ENCODE measurements at regions not wholly inside any gene's neighbourhood (a gene's known extent, or its start where the extent isn't known, plus 50 kb on each side); places are given as distances from the start of the nearest gene placed in this dataset.

- no peak for DNase-seq (ENCODE audit: low read depth, low spot score)
These were observed 358.5 kb downstream of the WDR72 start for GRCh38 chr15:53400986-53401385.

- DNase-seq (ENCODE audit: low read depth, low spot score), result no peak
These were observed 362.3 kb downstream of the WDR72 start for GRCh38 chr15:53397041-53397616.

- no peak for DNase-seq (ENCODE audit: low read depth, low spot score)
These were observed 363.6 kb downstream of the WDR72 start for GRCh38 chr15:53395871-53396270.

DNA sequence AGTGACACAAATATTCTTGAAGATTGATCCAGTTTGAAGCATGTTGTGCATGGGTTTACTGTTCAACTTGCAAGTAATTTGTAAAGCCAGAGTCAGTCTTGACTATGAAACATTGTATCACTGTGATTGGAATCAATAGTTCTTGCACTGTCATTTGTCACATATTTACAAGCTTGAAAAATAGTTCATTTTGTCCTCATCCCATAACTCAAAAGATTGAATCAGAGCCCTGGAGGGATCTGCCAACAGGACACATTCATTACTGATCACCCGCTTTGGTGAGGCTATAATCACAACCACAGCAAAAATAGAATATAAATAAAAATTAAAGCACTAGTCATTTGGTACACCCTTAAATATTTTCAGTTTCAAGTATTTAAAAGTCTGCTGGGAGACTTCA lies 368.9 kb downstream of the WDR72 start:
- no peak for DNase-seq (ENCODE audit: low read depth, low spot score)

DNA sequence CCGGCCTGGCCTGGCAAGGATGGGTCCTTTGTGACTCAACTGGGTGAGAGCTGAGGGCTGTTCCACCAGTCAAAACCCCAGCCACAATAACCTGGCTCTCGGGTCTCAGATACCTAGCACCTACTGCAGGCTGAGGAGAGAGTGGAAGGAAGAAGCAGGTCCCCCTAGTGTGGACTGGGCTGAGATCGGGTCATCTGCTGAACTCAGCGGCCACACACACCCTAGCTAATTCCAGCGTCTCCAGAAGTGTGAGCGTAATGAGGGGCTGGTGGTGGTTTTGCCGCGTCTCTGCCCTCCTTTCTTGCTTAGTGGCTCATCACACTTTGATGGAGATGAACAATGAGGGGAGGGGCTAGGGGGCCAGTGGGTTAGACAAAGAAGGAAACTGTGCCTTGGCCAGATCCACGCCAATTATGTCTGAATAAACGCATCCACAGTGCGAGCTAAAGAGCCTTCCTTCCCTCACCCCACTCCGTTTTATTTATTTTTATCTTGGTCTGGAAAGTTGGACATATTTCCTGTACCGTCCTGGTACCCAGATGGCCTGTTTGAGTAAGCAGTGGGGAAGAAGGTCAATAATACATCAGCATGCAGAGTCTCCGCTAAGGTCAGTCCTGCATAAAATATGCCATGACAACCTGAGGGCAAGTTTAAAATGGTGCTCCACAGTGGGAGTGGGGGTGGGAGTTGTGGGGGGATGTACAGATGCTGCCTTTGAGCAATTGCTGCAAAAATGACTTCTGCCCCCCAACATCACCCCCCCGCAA lies 370.0 kb downstream of the WDR72 start:
- DNase-seq (ENCODE audit: low read depth, low spot score), result no peak

DNA sequence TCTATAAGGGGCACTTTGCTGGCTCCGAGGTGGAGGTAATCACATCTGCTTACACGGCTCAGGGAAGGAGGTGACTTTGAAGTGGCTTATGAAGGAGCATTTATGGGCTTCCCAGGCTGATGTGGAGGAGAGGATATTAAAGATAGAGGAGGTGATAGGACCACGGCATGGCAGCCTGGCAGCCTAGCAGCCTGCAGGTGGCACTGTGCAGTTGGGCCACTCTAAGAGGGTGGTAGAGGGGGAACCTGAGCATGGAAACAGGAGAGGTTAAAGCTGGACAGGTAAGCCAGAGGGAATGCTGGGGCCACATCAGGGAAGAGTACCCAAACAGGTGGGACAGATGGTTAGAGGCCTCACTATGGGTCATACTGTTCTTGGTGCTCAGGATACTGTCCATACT lies 375.0 kb downstream of the WDR72 start:
- no peak for DNase-seq (ENCODE audit: low read depth, low spot score)

- no peak for DNase-seq (ENCODE audit: low read depth, low spot score)
These were observed 381.2 kb downstream of the WDR72 start for GRCh38 chr15:53378096-53378800.

DNA sequence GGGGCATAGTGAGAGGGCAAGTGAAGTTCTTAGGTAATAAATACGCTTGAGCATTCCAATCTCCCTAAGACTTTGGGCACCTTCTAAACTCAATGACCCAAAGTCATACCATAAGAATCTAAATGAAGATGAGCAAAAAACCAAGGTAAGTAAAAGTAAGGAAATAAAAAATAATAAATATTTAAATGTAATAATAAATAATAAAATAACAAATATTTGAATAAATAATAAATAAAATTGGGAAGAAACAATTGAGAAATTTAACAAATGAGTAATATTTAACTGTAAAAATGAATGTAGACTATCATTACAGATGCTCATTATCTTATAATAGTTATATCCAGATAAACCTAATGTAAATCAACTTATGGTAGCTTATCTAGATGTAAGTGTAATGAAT lies 391.7 kb downstream of the WDR72 start:
- DNase-seq (ENCODE audit: low read depth, low spot score), result no peak

GRCh38 chr15:53360881-53361280 lies 398.6 kb downstream of the WDR72 start:
- no peak for DNase-seq (ENCODE audit: low read depth, low spot score)

DNA sequence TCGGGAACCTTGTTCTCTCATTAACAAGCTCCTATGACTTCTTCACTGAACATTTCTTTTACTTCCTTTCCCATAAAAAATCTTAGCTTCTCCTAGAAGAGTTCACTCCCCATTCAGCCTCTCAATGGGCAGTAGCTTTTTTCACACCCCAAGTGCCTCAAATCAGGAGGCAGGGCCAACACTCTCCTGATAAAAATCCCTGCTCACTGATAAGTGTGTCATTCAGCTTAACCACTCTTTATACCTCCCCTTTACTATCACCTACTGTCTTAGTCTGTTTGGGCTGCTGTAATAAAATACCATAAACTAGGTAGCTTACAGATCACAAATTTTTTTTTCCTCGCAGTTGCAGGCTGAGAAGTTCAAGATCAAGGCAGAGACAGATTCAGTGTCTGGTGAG lies 400.4 kb downstream of the WDR72 start:
- DNase-seq (ENCODE audit: low read depth, low spot score), result no peak

- no peak for DNase-seq (ENCODE audit: low read depth, low spot score)
These were observed 404.6 kb downstream of the WDR72 start for GRCh38 chr15:53354874-53355273.

DNA sequence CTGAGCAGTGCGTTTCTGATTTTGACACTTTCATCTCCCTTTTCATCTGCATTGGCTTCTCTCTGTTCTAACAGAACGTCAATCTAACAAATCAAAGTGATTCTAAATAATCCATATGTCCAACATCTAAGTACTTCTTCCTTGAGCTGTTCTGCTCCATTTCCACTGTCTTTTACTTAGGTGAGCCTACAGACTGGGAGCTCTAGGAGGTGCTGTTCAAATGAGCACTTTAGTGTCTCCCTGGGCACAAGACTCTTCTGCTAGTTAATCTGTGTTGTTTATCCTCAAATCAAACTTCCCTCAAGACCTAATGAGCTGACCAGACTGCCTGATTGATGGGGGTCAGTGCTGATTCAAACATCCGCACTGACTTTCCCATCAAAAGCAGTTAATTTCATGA lies 408.1 kb downstream of the WDR72 start:
- no peak for DNase-seq (ENCODE audit: low read depth, low spot score)

GRCh38 chr15:53346583-53346982 lies 412.9 kb downstream of the WDR72 start:
- no peak for DNase-seq (ENCODE audit: low read depth, low spot score)

DNA sequence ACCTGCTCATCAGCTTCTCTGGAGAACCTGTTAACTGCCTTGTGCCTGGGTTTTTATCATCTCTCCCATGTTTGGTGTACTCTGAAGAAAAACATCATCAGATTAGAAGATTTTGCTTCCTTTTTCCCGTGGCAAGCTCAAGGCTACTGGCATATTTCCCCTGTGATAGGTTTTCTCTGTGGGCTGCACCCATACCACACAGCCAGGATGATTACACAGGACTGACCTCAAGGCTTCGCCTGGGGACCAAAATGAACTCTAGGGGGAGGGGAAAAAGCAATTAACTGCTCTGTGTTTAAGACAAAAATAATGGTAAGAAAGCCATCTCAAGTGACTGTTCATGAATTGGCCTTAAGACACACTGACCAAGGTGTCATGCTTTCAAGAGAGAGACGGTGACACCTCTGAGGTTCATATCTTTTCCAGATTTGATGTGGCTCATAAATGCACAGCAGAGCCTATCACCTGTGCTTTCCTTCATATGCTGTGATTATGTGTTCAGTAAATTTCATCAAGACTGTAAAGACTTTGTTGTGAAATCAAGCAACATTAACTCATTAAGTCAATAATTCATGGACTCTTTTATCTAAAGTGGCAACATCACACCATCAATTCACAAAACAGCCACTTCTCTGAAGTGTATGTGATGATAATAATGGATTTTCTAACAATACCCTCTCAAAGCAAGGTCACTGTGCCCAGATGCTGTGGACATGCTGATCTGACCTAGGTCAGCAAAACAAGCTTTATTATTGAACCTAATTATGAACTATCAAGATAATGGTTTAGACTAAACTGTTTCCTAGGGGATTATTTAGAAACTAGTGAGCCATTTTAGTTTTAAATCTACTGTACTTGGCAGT lies 427.9 kb downstream of the WDR72 start:
- DNase-seq (ENCODE audit: low read depth, low spot score), result no peak

DNA sequence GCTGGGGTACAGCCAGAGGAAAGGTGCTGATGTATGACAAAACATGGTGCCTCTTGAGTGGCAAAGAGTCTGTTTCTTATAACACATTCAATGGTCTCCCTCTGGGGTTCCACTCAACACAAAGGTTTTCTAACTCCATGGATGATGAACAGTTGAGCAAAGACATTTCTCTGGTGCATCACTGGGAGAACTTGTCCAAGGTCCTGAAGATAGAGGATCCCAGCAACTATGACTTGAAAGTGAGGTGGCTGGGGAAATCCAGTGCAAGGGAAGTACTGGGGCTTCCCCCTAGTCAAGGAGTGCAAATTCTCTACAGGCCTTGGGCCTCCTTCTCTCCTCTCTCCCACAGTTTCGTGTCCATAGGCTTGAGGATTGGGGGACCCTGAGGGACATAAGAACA lies 431.1 kb downstream of the WDR72 start:
- no peak for DNase-seq (ENCODE audit: low read depth, low spot score)

GRCh38 chr15:53324061-53324460 lies 435.4 kb downstream of the WDR72 start:
- no peak for DNase-seq (ENCODE audit: low read depth, low spot score)

DNA sequence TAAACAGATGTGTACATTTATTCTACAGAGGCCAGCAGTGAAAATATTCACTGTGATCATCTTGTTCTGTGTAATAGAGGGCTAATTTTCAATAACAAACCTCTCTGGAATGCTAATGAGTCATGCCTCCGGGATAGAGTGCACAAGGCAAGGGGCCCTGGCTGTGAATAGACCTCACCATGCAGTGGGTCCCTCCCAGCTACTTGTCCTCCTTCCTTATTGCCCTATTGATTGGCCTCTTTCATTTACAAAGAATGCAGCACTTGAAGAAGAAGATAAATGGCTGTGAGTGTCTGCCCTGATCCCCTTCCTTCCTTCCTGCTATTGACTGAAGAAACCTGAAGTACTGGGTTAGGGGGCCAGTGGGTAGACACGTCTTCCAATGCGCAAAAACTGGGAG lies 436.3 kb downstream of the WDR72 start:
- DNase-seq (ENCODE audit: low read depth, low spot score), result no peak

- DNase-seq (ENCODE audit: low read depth, low spot score), result no peak
These were observed 438.6 kb downstream of the WDR72 start for GRCh38 chr15:53320816-53321215.

GRCh38 chr15:53312707-53313106 lies 446.8 kb downstream of the WDR72 start:
- DNase-seq (ENCODE audit: low read depth, low spot score), result no peak

DNA sequence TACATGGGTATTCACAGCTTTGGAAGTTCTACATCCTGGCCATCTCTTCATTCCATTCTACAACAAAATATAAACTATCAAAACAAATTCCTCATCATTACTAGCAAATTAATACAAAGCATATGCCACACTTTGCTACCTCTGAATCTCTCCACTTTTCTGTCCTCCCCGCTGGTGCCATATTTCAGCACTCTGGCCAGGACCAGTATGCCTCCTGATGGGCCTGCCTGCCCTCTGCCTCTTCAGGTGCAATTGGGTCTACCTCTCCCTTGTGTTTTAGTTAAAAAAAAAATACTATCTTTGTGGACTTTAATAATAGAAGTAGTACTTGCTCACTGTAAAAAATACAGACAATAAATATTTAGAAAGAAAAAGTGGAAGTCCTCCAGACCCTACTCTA lies 448.8 kb downstream of the WDR72 start:
- no peak for DNase-seq (ENCODE audit: low read depth, low spot score)

DNA sequence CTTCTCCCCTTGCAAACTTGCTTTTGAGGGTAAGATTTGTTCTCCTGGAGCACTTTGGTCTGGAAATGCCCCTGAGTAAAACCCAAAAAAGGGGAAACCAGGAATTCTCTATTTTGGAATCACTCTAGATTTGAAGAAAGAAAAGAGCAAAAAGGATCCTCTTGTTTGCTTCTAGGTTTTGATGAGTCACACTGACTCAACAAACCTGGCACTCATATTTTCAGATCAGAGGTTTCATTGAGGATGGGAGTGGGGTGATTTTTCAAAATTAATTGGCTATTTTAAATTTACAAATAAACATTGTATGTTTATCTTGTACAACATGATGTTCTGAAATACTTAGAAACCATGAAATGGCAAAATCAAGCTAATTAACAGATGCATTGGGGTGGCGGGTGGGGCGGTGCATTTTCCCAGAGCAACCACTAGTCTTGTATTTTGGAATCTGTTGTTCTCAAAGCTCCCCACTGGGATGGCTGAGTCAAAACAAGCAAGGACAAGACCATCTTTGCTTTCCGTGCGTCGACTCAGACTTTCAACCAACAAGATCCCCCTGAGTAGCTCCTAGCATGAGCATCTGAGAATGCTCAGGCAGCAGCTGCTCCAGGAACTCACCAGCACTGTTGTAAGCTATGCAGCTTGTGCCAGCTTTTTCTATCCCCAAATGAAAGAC lies 451.4 kb downstream of the WDR72 start:
- no peak for DNase-seq (ENCODE audit: low read depth, low spot score)

DNA sequence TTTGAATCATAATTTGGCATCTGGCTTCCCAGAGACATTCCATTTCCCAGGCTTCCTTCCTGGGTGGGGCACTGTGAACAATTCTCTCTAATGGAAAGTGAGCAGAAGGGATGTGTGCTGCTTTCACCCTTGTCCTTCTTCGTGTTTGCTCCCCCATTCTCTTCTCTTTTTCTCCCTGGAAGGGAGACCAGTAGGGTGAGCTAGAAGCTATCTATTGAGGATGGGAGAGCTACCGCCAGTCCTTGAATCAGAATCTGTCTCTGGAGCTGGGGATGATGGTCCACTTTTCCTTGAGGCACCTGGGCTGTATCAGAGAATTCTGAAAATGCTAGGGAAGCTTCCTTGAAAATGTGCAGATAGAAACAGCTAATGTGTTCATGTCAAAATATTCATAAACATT lies 453.9 kb downstream of the WDR72 start:
- no peak for DNase-seq (ENCODE audit: low read depth, low spot score)
